ENCODE measurements at regions not wholly inside any gene's neighbourhood (a gene's known extent, or its start where the extent isn't known, plus 50 kb on each side); places are given as distances from the start of the nearest gene placed in this dataset.

DNA sequence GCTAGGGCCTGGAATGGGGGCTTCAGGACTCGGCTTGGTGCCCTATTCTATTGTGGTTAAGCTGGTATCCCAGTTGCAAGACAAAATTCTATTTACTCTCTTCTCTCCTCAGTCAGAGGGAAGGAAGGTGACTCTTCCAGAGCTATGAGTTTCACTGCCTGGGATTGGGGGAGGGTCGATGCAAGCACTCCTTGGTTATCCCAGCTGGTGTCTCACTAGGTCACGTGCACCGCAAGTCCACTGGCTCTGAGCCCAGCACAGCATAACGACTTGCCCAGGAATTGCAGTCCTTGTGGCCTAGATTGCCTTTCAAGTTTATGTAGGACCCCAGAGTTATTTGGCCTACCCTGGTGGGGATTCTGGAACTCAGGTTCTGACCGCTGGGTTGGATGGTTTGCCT lies 958.8 kb downstream of the IGSF11 start:
- TF ChIP-seq, protein P1, sequence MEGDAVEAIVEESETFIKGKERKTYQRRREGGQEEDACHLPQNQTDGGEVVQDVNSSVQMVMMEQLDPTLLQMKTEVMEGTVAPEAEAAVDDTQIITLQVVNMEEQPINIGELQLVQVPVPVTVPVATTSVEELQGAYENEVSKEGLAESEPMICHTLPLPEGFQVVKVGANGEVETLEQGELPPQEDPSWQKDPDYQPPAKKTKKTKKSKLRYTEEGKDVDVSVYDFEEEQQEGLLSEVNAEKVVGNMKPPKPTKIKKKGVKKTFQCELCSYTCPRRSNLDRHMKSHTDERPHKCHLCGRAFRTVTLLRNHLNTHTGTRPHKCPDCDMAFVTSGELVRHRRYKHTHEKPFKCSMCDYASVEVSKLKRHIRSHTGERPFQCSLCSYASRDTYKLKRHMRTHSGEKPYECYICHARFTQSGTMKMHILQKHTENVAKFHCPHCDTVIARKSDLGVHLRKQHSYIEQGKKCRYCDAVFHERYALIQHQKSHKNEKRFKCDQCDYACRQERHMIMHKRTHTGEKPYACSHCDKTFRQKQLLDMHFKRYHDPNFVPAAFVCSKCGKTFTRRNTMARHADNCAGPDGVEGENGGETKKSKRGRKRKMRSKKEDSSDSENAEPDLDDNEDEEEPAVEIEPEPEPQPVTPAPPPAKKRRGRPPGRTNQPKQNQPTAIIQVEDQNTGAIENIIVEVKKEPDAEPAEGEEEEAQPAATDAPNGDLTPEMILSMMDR (IDR thresholded peaks at IDR 0.05), result no peak
- no peak for TF ChIP-seq POLR2A (IDR thresholded peaks at IDR 0.05)

All from adrenal gland (tissue), 5 donors.